ENCODE measurements at regions not wholly inside any gene's neighbourhood (a gene's known extent, or its start where the extent isn't known, plus 50 kb on each side); places are given as distances from the start of the nearest gene placed in this dataset.
A peak's percentile ranks its signal among the peaks of the same experiment; 100 is the strongest.

DNA sequence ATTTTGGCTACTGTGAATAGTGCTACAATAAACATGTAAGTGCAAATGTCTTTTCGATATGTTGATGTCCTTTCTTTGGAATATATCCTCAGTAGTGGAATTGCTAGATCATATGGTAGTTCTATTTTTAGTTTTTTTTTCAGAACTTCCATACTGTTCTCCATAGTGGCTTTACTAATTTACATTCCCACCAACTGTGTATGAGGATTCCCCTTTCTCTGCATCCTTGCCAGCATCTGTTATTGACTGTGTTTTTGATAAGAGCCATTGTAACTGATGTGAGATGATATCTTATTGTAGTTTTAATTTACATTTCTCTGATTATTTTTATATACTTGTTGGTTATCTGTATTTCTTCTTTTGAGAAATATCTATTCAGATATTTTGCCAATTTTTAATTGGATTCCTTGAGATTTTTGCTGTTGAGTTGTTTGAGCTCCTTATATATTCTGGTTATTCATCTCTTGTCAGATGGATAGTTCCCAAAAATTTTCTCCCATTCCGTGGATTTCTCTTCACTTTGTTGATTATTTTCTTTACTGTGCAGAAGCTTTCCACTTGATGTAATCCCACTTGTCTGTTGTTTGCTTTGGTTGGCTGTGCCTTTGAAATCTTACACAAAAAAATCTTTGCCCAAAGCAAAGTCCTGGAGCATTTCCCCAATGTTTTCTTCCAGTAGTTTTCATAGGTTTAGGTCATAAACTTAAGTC, 532.3 kb downstream of the PID1 start:
- in situ Hi-C loops (cut with HindIII; ENCODE audit: low pct_unique_long_range_greater_than_20kb, low sequenced_read_pairs): no loop called here
- no peak for DNase-seq (ENCODE audit: low read depth)

DNA sequence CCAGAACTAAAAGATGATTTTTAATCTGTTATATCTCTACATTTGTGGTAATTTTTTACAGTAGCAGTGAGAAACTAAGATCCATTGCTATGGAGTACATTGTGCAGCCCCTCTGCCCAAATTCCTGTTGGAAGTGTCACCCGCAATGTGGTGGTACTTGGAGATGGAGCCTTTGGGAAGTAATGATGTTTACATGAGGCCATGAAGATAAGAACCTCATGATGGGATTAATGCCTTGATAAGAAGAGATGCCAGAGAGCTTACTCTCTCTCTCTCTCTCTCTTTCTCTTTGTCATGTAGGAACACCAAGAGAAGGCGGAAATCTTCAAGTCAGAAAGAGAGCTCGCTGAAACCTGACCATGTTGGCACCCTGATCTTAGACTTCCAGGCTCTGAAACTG, 535.4 kb downstream of the PID1 start:
- DNase-seq (ENCODE audit: low read depth): no peak
- in situ Hi-C loops (cut with HindIII; ENCODE audit: low pct_unique_long_range_greater_than_20kb, low sequenced_read_pairs): no loop called here

DNA sequence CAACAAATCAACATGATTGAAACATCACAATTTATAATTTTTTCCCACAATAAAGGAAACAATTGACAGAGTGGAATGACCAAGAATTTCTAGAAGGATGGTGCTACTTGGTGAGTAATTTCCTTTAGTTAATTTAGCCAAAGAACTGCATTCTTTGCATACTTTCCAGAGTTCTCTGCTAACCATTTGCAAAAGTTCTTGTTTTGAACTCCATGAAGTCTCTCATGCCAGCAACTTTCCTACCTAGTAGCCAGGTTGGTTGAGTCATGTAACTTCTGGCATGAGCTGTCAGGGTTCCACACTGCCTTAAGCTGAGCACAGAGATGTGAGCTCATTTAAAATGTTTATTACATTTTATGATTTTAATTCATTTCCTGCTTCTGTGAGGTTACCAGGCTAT, 539.6 kb downstream of the PID1 start:
- in situ Hi-C loops (cut with HindIII; ENCODE audit: low pct_unique_long_range_greater_than_20kb, low sequenced_read_pairs): no loop called here
- DNase-seq (ENCODE audit: low read depth): peak; percentile 1

DNA sequence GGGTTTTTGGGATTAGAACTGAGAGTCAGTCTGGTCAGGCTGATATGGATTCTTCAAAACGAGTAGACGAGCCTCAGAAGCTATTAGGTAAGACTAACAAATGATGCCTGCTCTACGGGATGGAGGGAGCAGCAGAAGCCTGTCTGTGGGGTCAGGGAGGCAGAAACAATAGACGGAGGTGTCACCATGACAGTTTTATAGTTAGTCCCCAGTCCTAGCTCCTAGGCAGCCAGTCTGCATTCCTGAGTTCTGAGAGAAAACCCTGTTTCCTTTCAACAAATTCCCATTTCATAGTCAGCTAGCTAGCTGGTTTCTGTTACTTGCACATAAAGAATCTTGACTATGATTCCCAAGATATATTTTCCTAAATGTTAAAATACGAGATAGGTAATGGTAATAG, 542.1 kb downstream of the PID1 start:
- no peak for DNase-seq (ENCODE audit: low read depth)
- in situ Hi-C loops (cut with HindIII; ENCODE audit: low pct_unique_long_range_greater_than_20kb, low sequenced_read_pairs): no loop called here

DNA sequence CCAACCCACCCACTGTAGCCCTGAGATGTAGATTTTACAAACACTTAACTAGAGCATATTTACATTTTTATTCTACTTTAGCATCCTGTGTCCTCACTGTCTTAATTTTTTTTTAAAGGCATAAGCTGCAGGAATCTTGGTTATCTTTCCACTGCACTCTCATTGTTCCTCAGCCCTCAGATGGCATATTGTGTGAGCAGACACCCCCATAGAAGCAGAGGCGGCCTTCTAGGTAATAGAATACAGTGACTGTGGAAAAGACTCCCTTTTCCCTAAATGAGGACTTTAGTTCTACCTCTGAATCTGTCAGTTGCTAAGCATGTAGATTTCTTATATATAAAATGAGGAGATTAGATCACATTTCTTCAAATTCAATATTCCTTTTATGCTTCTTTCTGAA, 543.5 kb upstream of the SPHKAP start:
- no peak for DNase-seq (ENCODE audit: low read depth)

DNA sequence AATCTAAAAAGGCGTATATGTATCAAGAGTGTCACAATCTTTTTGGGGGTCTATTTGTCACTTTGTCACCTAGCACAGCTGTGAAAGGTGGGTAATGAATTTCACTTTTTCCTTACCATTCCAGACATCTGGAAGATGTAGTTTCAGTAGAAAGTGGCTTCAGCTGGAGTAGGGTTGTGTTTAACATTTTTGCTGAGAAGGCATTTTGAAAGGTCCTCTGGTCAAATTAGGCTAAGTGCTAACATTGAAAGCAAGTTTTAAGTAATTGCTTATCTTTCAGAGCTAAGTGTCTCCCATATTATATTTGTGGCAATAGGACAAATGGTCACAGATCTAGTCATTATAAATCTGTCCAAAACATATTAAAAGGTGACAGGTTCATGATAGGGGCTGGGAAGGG, 542.1 kb upstream of the SPHKAP start:
- in situ Hi-C loops (cut with HindIII; ENCODE audit: low pct_unique_long_range_greater_than_20kb, low sequenced_read_pairs): no loop called here
- no peak for DNase-seq (ENCODE audit: low read depth)

More for the DNA sequence above, 543.5 kb upstream of the SPHKAP start:
- in situ Hi-C loops (cut with HindIII; ENCODE audit: low pct_unique_long_range_greater_than_20kb, low sequenced_read_pairs): no loop called here

DNA sequence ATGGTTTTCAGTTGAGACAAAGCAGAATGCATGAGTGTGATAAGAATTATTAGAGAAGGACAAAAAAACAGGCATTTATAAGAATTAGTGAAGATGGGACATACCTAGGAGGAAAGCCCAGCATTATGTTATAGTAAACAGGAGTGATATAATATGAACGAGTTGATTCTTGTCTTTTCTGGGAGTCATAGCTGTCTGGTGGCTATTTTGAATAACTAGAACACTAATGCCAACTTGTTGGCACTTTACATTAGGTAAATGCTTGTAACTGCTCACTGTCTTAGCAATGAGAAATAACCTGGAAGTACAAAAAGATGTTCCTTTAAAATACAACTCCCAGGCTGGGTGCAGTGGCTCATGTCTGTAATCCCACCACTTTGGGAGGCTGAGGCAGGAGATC, 540.8 kb upstream of the SPHKAP start:
- in situ Hi-C loops (cut with HindIII; ENCODE audit: low pct_unique_long_range_greater_than_20kb, low sequenced_read_pairs): no loop called here
- DNase-seq (ENCODE audit: low read depth): no peak

DNA sequence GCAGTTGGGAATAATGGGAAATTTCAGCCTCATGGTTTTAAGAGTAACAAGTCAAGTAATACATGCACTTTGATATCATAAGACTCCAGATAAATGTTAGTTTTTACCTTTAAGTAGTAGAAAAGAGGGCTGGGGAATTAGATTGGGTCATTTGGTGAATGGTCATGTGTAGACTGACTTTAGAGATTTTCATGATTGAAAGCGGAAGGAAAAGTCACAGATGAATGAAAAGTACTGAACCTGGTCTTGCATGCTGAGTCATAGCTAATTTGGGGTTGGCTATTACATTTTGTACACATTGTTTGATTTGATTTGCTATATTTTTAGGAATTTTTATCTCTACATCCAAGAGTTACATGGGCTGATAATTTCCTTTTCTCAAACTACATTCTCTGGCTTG, 539.4 kb upstream of the SPHKAP start:
- DNase-seq (ENCODE audit: low read depth): no peak
- in situ Hi-C loops (cut with HindIII; ENCODE audit: low pct_unique_long_range_greater_than_20kb, low sequenced_read_pairs): no loop called here

DNA sequence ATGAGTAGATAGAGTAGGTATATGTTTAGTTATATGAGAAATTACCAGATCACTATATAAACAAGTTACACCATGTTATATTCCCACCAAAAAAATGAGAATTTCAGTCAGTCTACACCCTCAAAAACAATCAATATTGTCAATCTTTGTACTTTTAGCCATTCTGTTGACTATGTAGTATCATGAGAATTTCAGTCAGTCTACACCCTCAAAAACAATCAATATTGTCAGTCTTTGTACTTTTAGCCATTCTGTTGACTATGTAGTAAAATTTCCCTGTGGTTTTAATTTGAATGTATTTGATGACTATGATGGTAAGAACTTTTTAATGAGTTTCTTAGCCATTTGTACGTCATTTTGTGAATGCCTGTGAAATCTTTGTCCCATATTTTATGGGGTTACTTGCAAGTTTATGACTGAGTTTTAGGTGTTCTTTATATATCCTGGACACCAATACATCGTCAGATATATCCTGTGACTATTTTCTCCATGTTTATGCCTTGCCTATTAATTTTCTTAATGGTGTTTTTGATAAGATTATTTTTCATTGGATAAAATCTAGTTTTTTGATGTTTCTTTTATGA, 528.4 kb upstream of the SPHKAP start:
- DNase-seq (ENCODE audit: low read depth): no peak
- in situ Hi-C loops (cut with HindIII; ENCODE audit: low pct_unique_long_range_greater_than_20kb, low sequenced_read_pairs): no loop called here

DNA sequence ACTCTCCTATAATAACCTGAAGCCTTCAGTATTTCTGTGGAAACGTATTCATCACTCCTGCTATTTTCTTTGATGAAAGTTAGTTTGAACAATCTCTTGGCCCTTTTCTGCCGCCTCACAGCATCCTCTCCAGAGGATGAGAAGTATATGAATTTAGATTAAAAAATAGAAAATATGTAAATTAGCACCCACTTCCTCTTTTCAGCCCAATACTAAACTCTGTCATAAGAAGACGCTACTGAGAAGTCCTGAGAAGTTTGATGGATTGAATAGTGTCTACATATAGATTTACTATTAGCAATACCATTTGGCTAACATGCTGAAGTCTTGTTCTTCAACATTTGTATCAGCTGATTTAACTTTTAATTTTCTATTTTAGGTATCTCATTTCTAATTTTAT, 526.4 kb upstream of the SPHKAP start:
- in situ Hi-C loops (cut with HindIII; ENCODE audit: low pct_unique_long_range_greater_than_20kb, low sequenced_read_pairs): no loop called here
- no peak for DNase-seq (ENCODE audit: low read depth)

DNA sequence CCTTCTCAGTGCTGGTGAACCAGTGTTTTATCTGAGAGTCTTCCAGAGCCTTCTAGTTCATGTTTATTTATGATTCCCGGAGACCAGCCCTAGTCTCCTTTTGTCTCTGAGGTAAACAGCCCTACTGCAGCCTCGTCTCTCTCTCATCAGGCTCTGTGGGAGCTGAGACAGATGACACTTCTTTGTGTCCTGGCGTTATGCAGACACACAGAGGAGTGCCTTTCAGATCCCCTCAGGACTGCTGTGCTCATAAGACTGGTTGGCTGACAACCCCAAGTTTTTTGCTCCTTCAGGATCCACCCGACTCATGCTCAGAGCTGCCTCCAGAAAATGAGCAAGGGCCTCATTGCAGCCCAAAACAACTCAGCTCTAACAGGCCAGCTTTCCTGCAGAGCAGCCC, 523.8 kb upstream of the SPHKAP start:
- in situ Hi-C loops (cut with HindIII; ENCODE audit: low pct_unique_long_range_greater_than_20kb, low sequenced_read_pairs): no loop called here
- DNase-seq (ENCODE audit: low read depth): no peak

DNA sequence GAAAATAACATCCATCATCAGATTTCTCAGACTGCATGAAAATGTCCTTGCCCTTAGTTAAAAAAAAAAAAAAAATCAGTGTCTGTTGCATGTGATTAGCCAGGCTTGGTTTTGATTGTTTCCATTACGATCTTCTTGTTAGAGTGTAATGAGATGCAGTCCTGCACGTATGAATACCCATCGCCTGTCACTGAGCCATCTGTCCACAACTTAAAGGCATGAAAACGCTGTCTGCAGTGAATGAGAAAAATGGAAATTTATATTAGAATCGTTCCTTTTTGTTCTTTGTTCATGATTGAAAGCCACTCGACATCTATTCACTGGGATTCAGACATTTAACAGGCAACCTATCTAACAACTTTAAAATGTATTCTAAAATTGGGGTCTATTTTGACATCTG, 521.7 kb upstream of the SPHKAP start:
- in situ Hi-C loops (cut with HindIII; ENCODE audit: low pct_unique_long_range_greater_than_20kb, low sequenced_read_pairs): no loop called here
- DNase-seq (ENCODE audit: low read depth): no peak

DNA sequence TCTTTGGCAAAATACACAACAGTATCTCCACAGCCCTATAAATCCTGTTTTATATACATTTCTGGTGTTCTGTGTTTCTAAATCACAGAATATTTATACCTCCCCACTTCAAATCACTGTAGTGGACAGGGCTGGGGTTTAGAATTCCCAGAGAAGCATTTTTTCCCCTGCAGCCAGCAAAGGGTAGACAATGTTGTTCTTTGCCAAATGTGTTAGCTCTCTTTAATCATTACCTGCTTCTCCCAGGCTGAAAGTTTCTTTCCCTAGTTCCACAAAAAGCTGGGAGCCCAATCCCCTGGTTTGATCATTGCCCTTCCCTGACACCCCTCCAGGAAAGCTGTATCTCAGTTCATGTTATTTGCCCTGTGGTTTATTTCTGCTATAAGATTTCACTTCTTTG, 520.0 kb upstream of the SPHKAP start:
- in situ Hi-C loops (cut with HindIII; ENCODE audit: low pct_unique_long_range_greater_than_20kb, low sequenced_read_pairs): no loop called here
- no peak for DNase-seq (ENCODE audit: low read depth)

DNA sequence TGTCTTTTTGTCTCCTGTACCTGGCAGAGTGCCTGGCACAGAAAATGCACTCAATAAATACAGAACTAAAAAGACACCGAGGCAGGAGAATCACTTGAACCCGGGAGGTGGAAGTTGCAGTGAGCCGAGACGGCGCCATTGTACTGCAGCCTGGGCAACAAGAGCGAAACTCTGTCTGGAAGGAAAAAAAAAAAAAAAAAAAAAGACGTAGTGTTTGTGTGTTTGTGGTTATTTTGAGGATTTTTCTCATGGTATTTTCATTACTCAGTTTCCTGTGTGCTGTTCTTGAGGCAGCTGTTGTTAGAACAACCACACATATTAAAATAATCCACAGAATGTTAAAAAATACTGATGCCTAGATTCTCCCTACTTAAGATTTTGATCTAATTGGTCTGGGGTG, 519.2 kb upstream of the SPHKAP start:
- no peak for DNase-seq (ENCODE audit: low read depth)
- in situ Hi-C loops (cut with HindIII; ENCODE audit: low pct_unique_long_range_greater_than_20kb, low sequenced_read_pairs): no loop called here

DNA sequence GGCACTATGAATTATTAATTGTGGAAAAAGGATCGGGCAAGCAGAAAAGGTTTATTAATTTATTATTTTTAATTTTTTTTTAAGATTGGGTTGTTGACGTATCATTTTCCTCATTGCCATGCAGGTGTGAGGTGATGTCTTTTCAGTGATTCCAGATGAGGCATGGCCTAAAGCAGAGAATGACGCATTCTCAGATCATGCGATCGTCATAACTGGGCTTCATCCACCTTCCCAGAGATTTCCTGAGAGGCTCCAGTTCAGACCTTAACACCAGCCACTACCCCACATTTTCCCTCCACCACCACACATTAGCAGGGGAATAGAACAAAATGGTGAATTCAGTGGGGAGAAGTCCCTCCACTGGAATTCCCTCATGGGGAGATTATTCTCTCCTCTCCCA, 518.4 kb upstream of the SPHKAP start:
- in situ Hi-C loops (cut with HindIII; ENCODE audit: low pct_unique_long_range_greater_than_20kb, low sequenced_read_pairs): no loop called here
- no peak for DNase-seq (ENCODE audit: low read depth)

DNA sequence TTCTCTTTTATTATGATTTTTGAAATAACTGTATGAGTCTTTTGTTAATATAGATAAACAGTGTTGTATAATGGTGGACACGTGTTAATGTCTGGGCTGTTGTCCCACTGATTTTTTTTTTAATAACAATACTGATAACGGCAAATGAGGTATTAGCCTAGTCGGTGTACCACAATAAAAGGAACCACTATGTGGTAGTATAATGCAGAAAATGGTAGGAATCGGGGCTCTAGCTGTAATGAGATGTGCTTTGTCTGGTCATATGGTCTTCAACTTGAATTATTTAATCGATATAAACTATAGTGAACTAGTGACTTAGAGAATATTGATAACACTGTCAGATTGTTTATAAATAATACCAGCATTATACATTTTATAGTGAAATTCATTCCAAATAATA, 517.9 kb upstream of the SPHKAP start:
- in situ Hi-C loops (cut with HindIII; ENCODE audit: low pct_unique_long_range_greater_than_20kb, low sequenced_read_pairs): no loop called here
- DNase-seq (ENCODE audit: low read depth): no peak

DNA sequence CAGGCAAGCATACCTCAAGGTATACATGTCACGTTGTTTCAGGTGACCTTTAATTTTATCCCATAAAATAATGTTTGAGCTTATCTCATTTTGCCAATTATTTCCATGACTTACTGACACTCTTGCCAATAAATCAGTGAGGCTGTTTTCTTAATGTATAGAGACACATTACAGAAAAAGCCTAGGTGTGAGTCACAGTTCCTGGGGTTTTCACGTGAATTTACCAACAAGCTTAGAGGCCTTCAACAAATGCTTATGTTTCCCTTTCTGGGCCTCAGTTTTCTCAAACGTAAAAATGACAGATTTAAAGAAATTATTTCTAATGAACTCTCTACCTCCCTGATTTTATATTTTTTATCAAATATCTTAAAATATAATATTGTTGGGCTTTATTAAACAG, 517.5 kb upstream of the SPHKAP start:
- in situ Hi-C loops (cut with HindIII; ENCODE audit: low pct_unique_long_range_greater_than_20kb, low sequenced_read_pairs): no loop called here
- DNase-seq (ENCODE audit: low read depth): no peak

DNA sequence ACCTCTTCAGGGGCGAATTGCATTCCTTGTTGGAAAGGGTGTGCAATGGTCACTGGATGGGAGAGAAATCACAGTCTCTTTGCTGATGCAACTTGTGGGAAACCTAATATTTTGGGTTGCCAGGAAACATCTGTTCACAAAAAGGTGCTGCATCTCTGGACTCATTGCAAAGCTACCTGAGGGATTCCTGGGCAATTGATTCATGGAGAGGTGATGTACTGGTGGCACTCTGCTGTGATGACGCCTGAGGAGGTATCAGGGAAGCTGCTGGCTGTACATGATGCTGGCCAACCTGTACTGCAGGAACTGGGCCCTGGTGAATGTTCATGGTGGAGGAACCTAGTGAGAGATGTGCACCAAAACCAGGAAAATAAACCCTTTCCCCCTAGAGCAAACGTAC, 516.0 kb upstream of the SPHKAP start:
- in situ Hi-C loops (cut with HindIII; ENCODE audit: low pct_unique_long_range_greater_than_20kb, low sequenced_read_pairs): no loop called here
- no peak for DNase-seq (ENCODE audit: low read depth)

DNA sequence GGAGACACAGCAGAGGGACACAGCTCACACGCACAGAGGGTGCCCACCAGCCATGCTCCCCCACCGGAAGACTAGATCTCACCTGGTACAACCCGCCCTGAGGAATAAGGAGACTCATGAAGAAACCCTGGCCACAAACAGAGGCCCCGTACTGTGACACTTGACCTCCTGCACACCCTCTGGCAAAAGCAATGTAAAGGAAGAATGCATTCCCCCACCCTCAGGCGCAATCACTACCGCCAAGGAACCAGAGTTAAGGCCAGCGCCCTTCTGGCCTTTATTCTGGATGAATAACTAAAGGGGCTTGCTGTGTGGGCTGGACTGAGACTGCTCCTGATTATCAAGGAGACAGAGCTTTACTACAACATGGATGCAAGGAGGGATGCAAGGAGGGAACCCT, 509.2 kb upstream of the SPHKAP start:
- in situ Hi-C loops (cut with HindIII; ENCODE audit: low pct_unique_long_range_greater_than_20kb, low sequenced_read_pairs): no loop called here
- DNase-seq (ENCODE audit: low read depth): no peak

DNA sequence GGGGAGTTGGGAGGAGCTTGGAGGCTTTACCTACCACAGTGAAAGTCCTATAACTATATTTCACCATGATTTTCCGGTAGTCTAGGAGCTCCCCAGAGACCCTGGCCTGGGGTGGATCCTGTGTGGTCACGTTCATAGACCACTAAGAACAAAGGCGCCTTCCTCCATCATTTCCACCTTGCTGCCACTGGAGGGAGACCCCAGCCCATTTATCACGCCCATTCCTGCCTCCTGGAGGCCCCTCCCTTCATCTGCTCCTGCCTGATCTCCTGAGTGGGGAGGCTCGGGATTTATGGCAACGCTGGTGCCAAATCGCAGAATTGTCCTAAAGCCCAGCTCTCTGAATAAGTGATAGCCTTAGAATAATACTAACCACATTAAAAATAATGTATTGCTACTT, 507.6 kb upstream of the SPHKAP start:
- in situ Hi-C loops (cut with HindIII; ENCODE audit: low pct_unique_long_range_greater_than_20kb, low sequenced_read_pairs): no loop called here
- DNase-seq (ENCODE audit: low read depth): no peak

Data from Caki2 (cell line).